GM12891 (cell line): ENCODE measurements at regions not wholly inside any gene's neighbourhood (a gene's known extent, or its start where the extent isn't known, plus 50 kb on each side); places are given as distances from the start of the nearest gene placed in this dataset.

Experiments used
- POLR2A ChIP-seq: IDR thresholded peaks from 2 replicates; pipeline ENCODE4 v1.6.1; 2011; ENCODE audit warnings: low read depth, low read length, control low read depth
- SPI1 ChIP-seq: IDR thresholded peaks from 2 replicates; pipeline ENCODE4 v1.6.1; 2011; ENCODE audit warnings: low read depth, low read length, control low read depth

DNA sequence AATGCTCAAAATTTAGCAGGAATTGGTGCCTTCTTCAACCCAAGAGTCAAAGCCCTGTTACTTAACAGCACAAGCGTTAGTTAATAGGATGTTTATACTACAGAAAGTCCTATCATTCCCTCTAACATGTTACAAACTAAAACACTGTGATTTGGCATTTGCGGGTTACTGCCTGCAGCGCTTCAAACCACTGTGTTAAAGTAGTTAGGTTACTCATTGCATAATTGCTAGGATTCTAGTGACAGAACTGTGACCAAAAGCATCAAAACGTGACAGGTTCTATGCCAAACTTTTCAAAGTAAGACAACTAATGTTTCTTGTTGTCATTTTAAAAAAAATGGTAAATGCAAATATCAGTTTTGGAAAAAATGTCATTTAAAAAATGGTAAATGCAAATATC is 442.8 kb upstream of the ZFP42 start:
- TF ChIP-seq SPI1 (no peak), POLR2A (no peak)
